ENCODE measurements at regions not wholly inside any gene's neighbourhood (a gene's known extent, or its start where the extent isn't known, plus 50 kb on each side); places are given as distances from the start of the nearest gene placed in this dataset.
"Not testable (repeated sequence)": the region's sequence is repeated elsewhere in the genome, so short reads cannot be mapped to it uniquely, and the experiment has no call there.

- no peak for DNase-seq (ENCODE audit: low read depth in 2 of 3, low spot score in 1 of 3)
Observed at GRCh38 chr18:77369644-77370043, 120.0 kb downstream of the GALR1 start.

- DNase-seq (ENCODE audit: low read depth in 2 of 3, low spot score in 1 of 3) = no peak
Observed at GRCh38 chr18:77373730-77374445, 124.2 kb downstream of the GALR1 start.

- DNase-seq (ENCODE audit: low read depth in 2 of 3, low spot score in 1 of 3) = no peak
Observed at GRCh38 chr18:77374446-77374805, 124.8 kb downstream of the GALR1 start.

- no peak for DNase-seq (ENCODE audit: low read depth in 2 of 3, low spot score in 1 of 3)
Observed at GRCh38 chr18:77376043-77376732, 126.5 kb downstream of the GALR1 start.

- DNase-seq (ENCODE audit: low read depth in 2 of 3, low spot score in 1 of 3) = no peak
Observed at GRCh38 chr18:77376733-77377094, 127.1 kb downstream of the GALR1 start.

GRCh38 chr18:77377813-77378212 lies 128.2 kb downstream of the GALR1 start:
- DNase-seq (ENCODE audit: low read depth in 2 of 3, low spot score in 1 of 3) = no peak

- DNase-seq (ENCODE audit: low read depth in 2 of 3, low spot score in 1 of 3) = no peak
Observed at GRCh38 chr18:77379976-77380509, 130.4 kb downstream of the GALR1 start.

- DNase-seq (ENCODE audit: low read depth in 2 of 3, low spot score in 1 of 3) = no peak
Observed at GRCh38 chr18:77380695-77381094, 131.0 kb downstream of the GALR1 start.

- DNase-seq (ENCODE audit: low read depth in 2 of 3, low spot score in 1 of 3) = no peak
Observed at GRCh38 chr18:77392321-77392720, 142.7 kb downstream of the GALR1 start.

- no peak for DNase-seq (ENCODE audit: low read depth in 2 of 3, low spot score in 1 of 3)
Observed at GRCh38 chr18:77393519-77393918, 143.9 kb downstream of the GALR1 start.

- no peak for DNase-seq (ENCODE audit: low read depth in 2 of 3, low spot score in 1 of 3)
Observed at GRCh38 chr18:77395953-77396352, 146.3 kb downstream of the GALR1 start.

- no peak for DNase-seq (ENCODE audit: low read depth in 2 of 3, low spot score in 1 of 3)
Observed at GRCh38 chr18:77397056-77397455, 147.4 kb downstream of the GALR1 start.

GRCh38 chr18:77397617-77398016 lies 148.0 kb downstream of the GALR1 start:
- DNase-seq (ENCODE audit: low read depth in 2 of 3, low spot score in 1 of 3) = no peak

GRCh38 chr18:77400561-77400960 lies 150.9 kb downstream of the GALR1 start:
- no peak for DNase-seq (ENCODE audit: low read depth in 2 of 3, low spot score in 1 of 3)

GRCh38 chr18:77401173-77401572 lies 151.5 kb downstream of the GALR1 start:
- DNase-seq (ENCODE audit: low read depth in 2 of 3, low spot score in 1 of 3) = no peak

GRCh38 chr18:77403969-77404535 lies 154.4 kb downstream of the GALR1 start:
- DNase-seq (ENCODE audit: low read depth in 2 of 3, low spot score in 1 of 3) = no peak

- no peak for DNase-seq (ENCODE audit: low read depth in 2 of 3, low spot score in 1 of 3)
Observed at GRCh38 chr18:77405096-77405495, 155.4 kb downstream of the GALR1 start.

- no peak for DNase-seq (ENCODE audit: low read depth in 2 of 3, low spot score in 1 of 3)
Observed at GRCh38 chr18:77407733-77408132, 158.1 kb downstream of the GALR1 start.

- not testable (repeated sequence) for DNase-seq (ENCODE audit: low read depth in 2 of 3, low spot score in 1 of 3)
Observed at GRCh38 chr18:77421546-77421945, 171.9 kb downstream of the GALR1 start.

- no peak for DNase-seq (ENCODE audit: low read depth in 2 of 3, low spot score in 1 of 3)
Observed at GRCh38 chr18:77422974-77423867, 173.6 kb downstream of the GALR1 start.

- DNase-seq (ENCODE audit: low read depth in 2 of 3, low spot score in 1 of 3) = no peak
Observed at GRCh38 chr18:77433076-77433475, 183.4 kb downstream of the GALR1 start.

Measured in stimulated activated CD4-positive, alpha-beta T cell treated with anti-CD3 and anti-CD28 coated beads, Interleukin-12 subunit alpha, Interleukin-12 subunit beta, amount 100 ng/mL, for 48 hours (primary cell).